ENCODE measurements at regions not wholly inside any gene's neighbourhood (a gene's known extent, or its start where the extent isn't known, plus 50 kb on each side); places are given as distances from the start of the nearest gene placed in this dataset.

DNA sequence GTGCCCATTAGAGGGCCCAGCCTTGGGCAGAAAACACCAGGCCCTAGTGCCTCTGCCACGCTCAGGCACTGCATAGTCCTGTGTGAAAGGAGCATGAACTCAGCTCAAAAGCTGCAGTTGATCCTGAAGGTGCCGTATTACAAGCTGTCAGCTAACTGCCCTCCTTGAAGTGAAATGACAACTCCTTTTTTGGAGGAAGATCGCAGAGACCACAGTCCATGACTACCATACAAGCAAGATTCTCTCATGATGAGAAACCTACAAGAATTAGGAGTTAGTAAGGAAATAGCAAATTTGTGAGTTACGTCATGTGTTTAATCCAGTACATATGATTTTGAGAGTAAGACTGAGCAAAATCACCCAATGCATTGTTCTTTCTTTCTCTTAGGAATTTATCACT is 513.9 kb upstream of the NR2F2 start:
- TF ChIP-seq, protein P1, sequence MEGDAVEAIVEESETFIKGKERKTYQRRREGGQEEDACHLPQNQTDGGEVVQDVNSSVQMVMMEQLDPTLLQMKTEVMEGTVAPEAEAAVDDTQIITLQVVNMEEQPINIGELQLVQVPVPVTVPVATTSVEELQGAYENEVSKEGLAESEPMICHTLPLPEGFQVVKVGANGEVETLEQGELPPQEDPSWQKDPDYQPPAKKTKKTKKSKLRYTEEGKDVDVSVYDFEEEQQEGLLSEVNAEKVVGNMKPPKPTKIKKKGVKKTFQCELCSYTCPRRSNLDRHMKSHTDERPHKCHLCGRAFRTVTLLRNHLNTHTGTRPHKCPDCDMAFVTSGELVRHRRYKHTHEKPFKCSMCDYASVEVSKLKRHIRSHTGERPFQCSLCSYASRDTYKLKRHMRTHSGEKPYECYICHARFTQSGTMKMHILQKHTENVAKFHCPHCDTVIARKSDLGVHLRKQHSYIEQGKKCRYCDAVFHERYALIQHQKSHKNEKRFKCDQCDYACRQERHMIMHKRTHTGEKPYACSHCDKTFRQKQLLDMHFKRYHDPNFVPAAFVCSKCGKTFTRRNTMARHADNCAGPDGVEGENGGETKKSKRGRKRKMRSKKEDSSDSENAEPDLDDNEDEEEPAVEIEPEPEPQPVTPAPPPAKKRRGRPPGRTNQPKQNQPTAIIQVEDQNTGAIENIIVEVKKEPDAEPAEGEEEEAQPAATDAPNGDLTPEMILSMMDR (IDR thresholded peaks at IDR 0.05; ENCODE audit: low read depth, low read length, poor library complexity, severe bottlenecking), result no peak
- no peak for TF ChIP-seq EZH2phosphoT487 (IDR thresholded peaks at IDR 0.05; ENCODE audit: borderline replicate concordance, low read length)

Measured in DOHH2 (cell line).